ENCODE measurements at regions not wholly inside any gene's neighbourhood (a gene's known extent, or its start where the extent isn't known, plus 50 kb on each side); places are given as distances from the start of the nearest gene placed in this dataset.

- no peak for DNase-seq
These were observed 96.6 kb downstream of the CYB561 start for GRCh38 chr17:63349478-63350000.

GRCh38 chr17:63350364-63350763 lies 95.7 kb downstream of the CYB561 start:
- DNase-seq = no peak

GRCh38 chr17:63354256-63354655 lies 91.8 kb downstream of the CYB561 start:
- no peak for DNase-seq

GRCh38 chr17:63356337-63356757 lies 89.8 kb downstream of the CYB561 start:
- DNase-seq = no peak

GRCh38 chr17:63358111-63358839 lies 87.8 kb downstream of the CYB561 start:
- DNase-seq = no peak

GRCh38 chr17:63358956-63359355 lies 87.2 kb downstream of the CYB561 start:
- no peak for DNase-seq

GRCh38 chr17:63361182-63361581 lies 84.9 kb downstream of the CYB561 start:
- no peak for DNase-seq

GRCh38 chr17:63362115-63362514 lies 84.0 kb downstream of the CYB561 start:
- no peak for DNase-seq

- DNase-seq = no peak
These were observed 81.7 kb downstream of the CYB561 start for GRCh38 chr17:63364387-63364786.

- no peak for DNase-seq
These were observed 81.2 kb downstream of the CYB561 start for GRCh38 chr17:63364944-63365343.

- no peak for DNase-seq
These were observed 80.5 kb downstream of the CYB561 start for GRCh38 chr17:63365366-63366240.

GRCh38 chr17:63366241-63366566 lies 79.9 kb downstream of the CYB561 start:
- DNase-seq = no peak

GRCh38 chr17:63369233-63369632 lies 76.9 kb downstream of the CYB561 start:
- no peak for DNase-seq

GRCh38 chr17:63370696-63371095 lies 75.4 kb downstream of the CYB561 start:
- DNase-seq = no peak

- DNase-seq = no peak
These were observed 69.2 kb downstream of the CYB561 start for GRCh38 chr17:63376949-63377348.

- no peak for DNase-seq
These were observed 67.4 kb downstream of the CYB561 start for GRCh38 chr17:63378411-63379375.

- DNase-seq = no peak
These were observed 66.5 kb downstream of the CYB561 start for GRCh38 chr17:63379636-63380035.

- no peak for DNase-seq
These were observed 64.9 kb downstream of the CYB561 start for GRCh38 chr17:63381101-63381729.

- no peak for DNase-seq
These were observed 64.0 kb downstream of the CYB561 start for GRCh38 chr17:63382136-63382535.
